ENCODE measurements at regions not wholly inside any gene's neighbourhood (a gene's known extent, or its start where the extent isn't known, plus 50 kb on each side); places are given as distances from the start of the nearest gene placed in this dataset.

DNA sequence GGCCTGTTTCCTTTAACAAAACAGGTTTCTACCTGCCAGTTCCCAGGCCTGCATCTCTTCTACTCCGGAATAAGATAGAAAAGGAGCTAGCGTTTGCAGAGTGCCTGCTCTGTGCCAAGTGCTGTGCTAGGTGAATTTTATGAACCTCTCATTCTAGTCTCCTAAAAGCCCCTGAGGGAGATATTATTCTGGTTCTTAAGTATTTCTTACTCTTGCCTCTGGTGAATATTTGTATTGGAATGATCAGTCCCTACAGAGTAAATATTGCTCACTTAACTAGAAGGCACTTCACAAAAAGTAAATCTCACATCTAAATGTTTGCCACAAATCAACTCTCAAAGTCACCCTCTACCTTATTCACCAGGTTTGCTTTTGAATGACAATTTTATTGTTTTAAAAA lies 227.1 kb downstream of the AUH start:
- H3K36me3 ChIP-seq (replicated peaks in 1 of 2; ENCODE audit: control insufficient read depth in 1 of 2, insufficient read depth in 2 of 2, low read length in 1 of 2): no peaks in the 10 kb centered on the region
- no peaks in the 10 kb centered on the region for H3K9me2 ChIP-seq
- H3K4me3 ChIP-seq (ENCODE audit: low read depth in 2 of 2, low read length in 1 of 2): no peak overlapping the region
- no peaks in the 10 kb centered on the region for H3K9me3 ChIP-seq
- H3K4me2 ChIP-seq: no peak overlapping the region
- H3K27ac ChIP-seq (ENCODE audit: low read depth in 2 of 2, low read length in 1 of 2): no peak overlapping the region
- no peaks in the 10 kb centered on the region for H4K20me1 ChIP-seq (ENCODE audit: insufficient read depth)
- H3F3A ChIP-seq (replicated peaks; ENCODE audit: insufficient read depth): no peaks in the 10 kb centered on the region
- H2AFZ ChIP-seq (ENCODE audit: low read depth): no peak overlapping the region
- H3K9ac ChIP-seq: no peak overlapping the region
- no peak for DNase-seq
- TF ChIP-seq POLR2AphosphoS5 (IDR thresholded peaks at IDR 0.05; ENCODE audit: low read depth, low read length) (no peak), FOSL2 (IDR thresholded peaks at IDR 0.05; ENCODE audit: borderline replicate concordance, low read depth) (no peak), SMC3 (IDR thresholded peaks at IDR 0.05; ENCODE audit: low read depth, low read length) (no peak), IRF3 (IDR thresholded peaks at IDR 0.05; ENCODE audit: low read depth, low read length) (no peak), EZH2phosphoT487 (IDR thresholded peaks at IDR 0.05; ENCODE audit: borderline replicate concordance, low read depth) (no peak), EP300 (IDR thresholded peaks at IDR 0.05; ENCODE audit: borderline replicate concordance in 1 of 2, low read depth in 1 of 2, low read length in 1 of 2) (no peak), SIN3A (IDR thresholded peaks at IDR 0.05; ENCODE audit: borderline replicate concordance, low read depth, low read length) (no peak), MXI1 (IDR thresholded peaks at IDR 0.05; ENCODE audit: low read depth, low read length) (no peak), NFIC (IDR thresholded peaks at IDR 0.05; ENCODE audit: borderline replicate concordance) (no peak), YY1 (IDR thresholded peaks at IDR 0.05; ENCODE audit: low read depth) (no peak), USF1 (IDR thresholded peaks at IDR 0.05; ENCODE audit: borderline replicate concordance, low read depth) (no peak)
- TF ChIP-seq, protein P1, sequence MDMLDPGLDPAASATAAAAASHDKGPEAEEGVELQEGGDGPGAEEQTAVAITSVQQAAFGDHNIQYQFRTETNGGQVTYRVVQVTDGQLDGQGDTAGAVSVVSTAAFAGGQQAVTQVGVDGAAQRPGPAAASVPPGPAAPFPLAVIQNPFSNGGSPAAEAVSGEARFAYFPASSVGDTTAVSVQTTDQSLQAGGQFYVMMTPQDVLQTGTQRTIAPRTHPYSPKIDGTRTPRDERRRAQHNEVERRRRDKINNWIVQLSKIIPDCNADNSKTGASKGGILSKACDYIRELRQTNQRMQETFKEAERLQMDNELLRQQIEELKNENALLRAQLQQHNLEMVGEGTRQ (IDR thresholded peaks at IDR 0.05; ENCODE audit: borderline replicate concordance, low read depth, low read length): no peak
- TF ChIP-seq, protein P2, sequence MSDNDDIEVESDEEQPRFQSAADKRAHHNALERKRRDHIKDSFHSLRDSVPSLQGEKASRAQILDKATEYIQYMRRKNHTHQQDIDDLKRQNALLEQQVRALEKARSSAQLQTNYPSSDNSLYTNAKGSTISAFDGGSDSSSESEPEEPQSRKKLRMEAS (IDR thresholded peaks at IDR 0.05; ENCODE audit: low read depth): no peak
- TF ChIP-seq, protein P3, sequence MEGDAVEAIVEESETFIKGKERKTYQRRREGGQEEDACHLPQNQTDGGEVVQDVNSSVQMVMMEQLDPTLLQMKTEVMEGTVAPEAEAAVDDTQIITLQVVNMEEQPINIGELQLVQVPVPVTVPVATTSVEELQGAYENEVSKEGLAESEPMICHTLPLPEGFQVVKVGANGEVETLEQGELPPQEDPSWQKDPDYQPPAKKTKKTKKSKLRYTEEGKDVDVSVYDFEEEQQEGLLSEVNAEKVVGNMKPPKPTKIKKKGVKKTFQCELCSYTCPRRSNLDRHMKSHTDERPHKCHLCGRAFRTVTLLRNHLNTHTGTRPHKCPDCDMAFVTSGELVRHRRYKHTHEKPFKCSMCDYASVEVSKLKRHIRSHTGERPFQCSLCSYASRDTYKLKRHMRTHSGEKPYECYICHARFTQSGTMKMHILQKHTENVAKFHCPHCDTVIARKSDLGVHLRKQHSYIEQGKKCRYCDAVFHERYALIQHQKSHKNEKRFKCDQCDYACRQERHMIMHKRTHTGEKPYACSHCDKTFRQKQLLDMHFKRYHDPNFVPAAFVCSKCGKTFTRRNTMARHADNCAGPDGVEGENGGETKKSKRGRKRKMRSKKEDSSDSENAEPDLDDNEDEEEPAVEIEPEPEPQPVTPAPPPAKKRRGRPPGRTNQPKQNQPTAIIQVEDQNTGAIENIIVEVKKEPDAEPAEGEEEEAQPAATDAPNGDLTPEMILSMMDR (IDR thresholded peaks at IDR 0.05): no peak
- POLR2A ChIA-PET: no interaction called here
- CTCF ChIA-PET: no interaction called here
- no peaks in the 10 kb centered on the region for H3K27me3 ChIP-seq (ENCODE audit: insufficient read depth)
- H3K4me1 ChIP-seq (ENCODE audit: control insufficient read depth in 1 of 2, insufficient read depth in 2 of 2, low read depth in 1 of 2, low read length in 1 of 2): no peaks in the 10 kb centered on the region
- no peaks in the 10 kb centered on the region for H3K79me2 ChIP-seq (ENCODE audit: insufficient read depth)
- WGBS (ENCODE audit: low lambda C conversion rate): 100% methylated on average over 2 of the region's 2 CpGs
